Erythroblast (primary cell): ENCODE measurements at regions not wholly inside any gene's neighbourhood (a gene's known extent, or its start where the extent isn't known, plus 50 kb on each side); places are given as distances from the start of the nearest gene placed in this dataset.

Source experiments
- GATA1 ChIP-seq: IDR thresholded peaks from 2 replicates; pipeline ENCODE4 v1.6.1; 2011; ENCODE audit warnings: low read depth, mild to moderate bottlenecking, control low read depth, low read length, moderate library complexity
- POLR2A ChIP-seq: IDR thresholded peaks from 2 replicates; pipeline ENCODE4 v1.6.1; 2011; ENCODE audit warnings: mild to moderate bottlenecking, low read length

- TF ChIP-seq POLR2A (no peak), GATA1 (no peak)
Observed at GRCh38 chr17:77616254-77616731, 342.2 kb upstream of the TNRC6C start.
